Hepatocyte (in vitro differentiated cells): ENCODE measurements at regions not wholly inside any gene's neighbourhood (a gene's known extent, or its start where the extent isn't known, plus 50 kb on each side); places are given as distances from the start of the nearest gene placed in this dataset.

ENCODE experiments used
- EZH2 ChIP-seq: fragments of 200-600 bp; sonication (generic); IDR thresholded peaks from 2 replicates; pipeline ENCODE4 v1.6.1; 2016; ENCODE audit warnings: antibody characterized with exemption, mild to moderate bottlenecking, borderline replicate concordance
- EZH2phosphoT487 ChIP-seq: fragments of 200-600 bp; sonication (generic); IDR thresholded peaks from one replicate; pipeline ENCODE4 v1.6.1; 2018; ENCODE audit warnings: antibody characterized with exemption, mild to moderate bottlenecking, low read depth, moderate library complexity; ENCODE audit not compliant: unreplicated experiment, severe bottlenecking
- TF ChIP-seq, protein P1 (sequence below): fragments of 200-600 bp; sonication (generic); IDR thresholded peaks from 2 replicates; pipeline ENCODE4 v1.5.1; 2016; ENCODE audit warnings: antibody characterized with exemption, mild to moderate bottlenecking; ENCODE audit not compliant: poor library complexity

GRCh38 chr2:144650907-144651306, 131.0 kb upstream of the ZEB2 start:
- TF ChIP-seq, protein P1, sequence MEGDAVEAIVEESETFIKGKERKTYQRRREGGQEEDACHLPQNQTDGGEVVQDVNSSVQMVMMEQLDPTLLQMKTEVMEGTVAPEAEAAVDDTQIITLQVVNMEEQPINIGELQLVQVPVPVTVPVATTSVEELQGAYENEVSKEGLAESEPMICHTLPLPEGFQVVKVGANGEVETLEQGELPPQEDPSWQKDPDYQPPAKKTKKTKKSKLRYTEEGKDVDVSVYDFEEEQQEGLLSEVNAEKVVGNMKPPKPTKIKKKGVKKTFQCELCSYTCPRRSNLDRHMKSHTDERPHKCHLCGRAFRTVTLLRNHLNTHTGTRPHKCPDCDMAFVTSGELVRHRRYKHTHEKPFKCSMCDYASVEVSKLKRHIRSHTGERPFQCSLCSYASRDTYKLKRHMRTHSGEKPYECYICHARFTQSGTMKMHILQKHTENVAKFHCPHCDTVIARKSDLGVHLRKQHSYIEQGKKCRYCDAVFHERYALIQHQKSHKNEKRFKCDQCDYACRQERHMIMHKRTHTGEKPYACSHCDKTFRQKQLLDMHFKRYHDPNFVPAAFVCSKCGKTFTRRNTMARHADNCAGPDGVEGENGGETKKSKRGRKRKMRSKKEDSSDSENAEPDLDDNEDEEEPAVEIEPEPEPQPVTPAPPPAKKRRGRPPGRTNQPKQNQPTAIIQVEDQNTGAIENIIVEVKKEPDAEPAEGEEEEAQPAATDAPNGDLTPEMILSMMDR = no peak
- TF ChIP-seq EZH2 (no peak), EZH2phosphoT487 (no peak)
